HuH-7.5 (cell line): ENCODE measurements at regions not wholly inside any gene's neighbourhood (a gene's known extent, or its start where the extent isn't known, plus 50 kb on each side); places are given as distances from the start of the nearest gene placed in this dataset.
A peak's percentile ranks its signal among the peaks of the same experiment; 100 is the strongest.

Experiments
- DNase-seq: peaks from one replicate; pipeline ENCODE4 v3.0.0; 2011; ENCODE audit warnings: low spot score

DNA sequence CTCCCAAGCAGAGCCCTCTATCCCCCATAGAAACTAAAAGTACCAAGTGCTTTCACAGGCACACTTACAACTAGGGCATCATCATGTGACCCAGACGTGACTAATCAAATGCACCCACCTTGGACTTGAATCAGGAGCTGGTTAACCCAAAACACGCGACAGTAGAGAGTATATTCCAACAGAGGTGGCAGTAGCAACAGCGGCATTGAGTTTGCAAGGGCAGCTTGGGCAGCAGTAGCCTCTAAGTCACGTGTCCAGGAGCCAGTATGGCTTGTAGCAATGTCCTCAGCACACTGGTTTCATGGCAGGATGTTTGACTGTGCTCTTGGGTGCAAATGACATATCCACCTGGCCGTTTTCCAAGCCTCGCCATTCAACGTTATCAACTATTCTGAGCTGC, 73.4 kb upstream of the DNAH5 start:
- DNase-seq = no peak

DNA sequence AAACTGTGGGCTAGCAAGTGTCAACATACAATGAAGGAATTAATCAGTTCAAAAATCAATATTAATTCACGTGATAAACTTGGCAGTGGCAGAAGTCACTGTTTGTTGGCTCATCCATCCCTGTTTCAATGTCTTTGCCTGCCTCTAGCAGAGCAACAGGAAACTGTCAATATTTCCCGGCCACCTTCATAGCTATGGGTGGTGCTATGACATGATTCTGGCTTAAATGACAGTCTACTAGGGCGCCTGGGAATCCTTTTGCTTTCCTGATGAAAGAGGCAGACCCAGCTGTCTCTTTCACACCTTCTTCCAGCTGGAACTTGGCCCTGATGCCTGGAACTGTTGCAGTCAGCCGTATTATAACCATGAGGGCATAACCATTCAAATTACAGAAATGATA, 72.1 kb upstream of the DNAH5 start:
- no peak for DNase-seq

DNA sequence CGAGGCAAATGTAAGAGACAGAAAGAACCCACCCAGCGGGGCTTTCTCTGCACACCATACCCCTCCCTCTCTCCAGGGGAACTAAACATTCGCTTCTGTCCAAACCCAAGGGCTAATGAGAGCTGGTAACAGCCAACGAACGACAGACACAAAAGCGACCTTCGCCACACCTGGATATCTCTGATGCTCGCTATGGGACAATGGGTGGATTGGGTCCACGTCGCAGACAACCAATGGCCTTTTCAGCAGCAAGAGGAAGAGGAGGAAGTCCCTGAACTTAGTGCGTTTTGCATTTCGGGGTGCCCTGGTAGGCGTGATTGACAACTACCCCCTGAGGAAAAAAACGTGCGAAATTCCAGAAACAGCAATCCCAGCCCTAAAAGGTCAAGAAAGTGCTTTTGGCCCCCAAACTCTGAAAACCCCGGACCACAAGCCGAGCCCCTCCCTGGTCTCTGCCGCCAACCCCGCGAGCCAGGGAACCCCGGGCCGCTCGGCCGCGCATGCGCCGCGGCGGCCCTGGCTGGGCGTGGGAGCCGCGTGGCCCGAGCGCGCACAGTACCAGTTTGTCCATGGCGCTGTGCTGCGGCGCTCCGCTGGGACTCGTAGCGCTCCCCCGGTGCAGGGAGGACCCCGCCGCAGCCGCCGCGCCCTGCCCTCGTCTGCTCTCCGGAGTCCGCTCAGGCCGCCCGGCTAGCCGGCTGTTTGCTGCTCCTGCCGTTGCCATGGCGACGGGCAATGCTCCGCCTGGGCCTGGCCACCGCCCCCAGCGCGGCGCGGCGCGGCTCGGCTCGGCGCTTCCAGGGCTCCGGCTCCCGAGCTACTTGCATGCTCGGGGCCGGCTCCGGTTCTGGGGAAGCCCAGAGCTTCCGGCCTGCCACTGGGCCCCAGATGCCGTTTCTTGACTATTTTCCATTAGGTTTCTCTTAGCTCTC, 66.9 kb upstream of the DNAH5 start:
- DNase-seq = peak; percentile 52

DNA sequence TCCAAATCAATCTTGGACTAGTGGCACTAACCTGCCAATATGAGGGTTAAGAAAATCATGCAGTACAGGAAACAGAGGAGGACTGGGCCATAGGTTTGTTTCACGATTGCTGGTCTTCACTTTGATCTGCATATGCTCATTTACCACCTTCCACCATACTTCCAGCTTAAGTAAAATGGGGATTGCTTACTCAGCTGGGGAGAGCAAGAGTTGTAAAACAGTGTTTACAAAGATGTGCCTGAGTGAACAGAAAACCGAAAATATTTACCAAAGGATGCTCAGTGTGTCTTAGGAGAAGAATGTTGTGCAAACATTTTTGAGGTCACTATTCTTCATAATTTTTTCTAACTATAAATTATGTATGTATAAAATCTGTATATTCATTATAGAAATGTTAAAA, 65.1 kb upstream of the DNAH5 start:
- no peak for DNase-seq

DNA sequence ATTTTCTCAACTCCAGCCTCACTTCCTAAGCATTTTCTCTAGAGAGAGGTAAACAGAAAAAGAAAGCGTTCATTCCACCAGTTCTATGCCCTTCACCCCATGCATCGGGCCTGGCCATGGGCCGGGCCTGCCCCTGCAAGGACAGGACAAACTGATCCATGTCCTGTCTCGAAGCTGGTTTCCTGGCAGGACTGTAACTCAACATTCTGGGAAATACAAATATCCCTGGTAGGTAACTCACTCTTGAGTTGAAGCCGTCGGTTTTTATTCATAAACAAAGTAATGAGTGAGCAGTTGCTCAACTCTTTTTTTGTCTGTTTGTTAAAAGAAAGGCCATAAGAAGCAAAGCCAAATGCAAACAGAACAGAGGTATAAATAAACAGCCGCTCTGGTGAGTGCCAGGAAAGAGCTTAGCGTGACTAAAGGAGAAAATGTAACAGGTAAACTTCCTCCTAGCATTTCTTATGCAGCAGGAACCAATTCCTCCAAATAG, 64.4 kb upstream of the DNAH5 start:
- DNase-seq = no peak

DNA sequence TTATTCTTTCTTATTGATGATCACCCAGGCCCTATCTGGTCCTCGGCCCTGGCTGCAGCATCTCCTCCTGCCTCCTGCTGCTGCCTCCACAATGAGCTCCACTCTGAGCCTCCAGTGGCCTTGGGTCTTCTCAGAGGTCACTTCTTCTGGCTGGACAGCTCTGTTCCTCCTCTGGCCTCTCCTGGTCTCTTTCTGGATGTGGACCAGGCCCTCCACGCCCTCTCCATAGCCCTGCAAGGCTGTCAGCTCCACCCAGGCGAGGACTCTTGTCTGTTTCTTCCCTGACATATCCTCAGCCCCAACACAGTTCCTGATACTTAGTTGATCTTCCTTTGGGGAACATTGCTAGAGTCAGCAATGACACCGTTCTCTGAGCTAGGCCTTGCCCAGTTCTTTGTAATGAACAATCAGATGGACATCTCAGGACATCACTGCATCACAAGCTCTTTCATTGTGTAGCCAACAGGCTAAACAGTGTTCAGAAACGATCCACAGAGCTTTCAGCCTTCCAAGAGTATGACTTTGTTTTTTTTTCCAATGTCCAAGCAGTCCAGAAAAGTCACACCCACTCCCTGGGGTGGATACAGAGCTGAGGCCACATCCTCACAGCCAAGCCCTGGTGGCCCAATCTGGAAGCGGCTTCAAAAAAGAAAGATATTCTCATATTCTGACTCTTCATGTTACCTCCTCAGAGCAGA, 62.5 kb upstream of the DNAH5 start:
- no peak for DNase-seq

DNA sequence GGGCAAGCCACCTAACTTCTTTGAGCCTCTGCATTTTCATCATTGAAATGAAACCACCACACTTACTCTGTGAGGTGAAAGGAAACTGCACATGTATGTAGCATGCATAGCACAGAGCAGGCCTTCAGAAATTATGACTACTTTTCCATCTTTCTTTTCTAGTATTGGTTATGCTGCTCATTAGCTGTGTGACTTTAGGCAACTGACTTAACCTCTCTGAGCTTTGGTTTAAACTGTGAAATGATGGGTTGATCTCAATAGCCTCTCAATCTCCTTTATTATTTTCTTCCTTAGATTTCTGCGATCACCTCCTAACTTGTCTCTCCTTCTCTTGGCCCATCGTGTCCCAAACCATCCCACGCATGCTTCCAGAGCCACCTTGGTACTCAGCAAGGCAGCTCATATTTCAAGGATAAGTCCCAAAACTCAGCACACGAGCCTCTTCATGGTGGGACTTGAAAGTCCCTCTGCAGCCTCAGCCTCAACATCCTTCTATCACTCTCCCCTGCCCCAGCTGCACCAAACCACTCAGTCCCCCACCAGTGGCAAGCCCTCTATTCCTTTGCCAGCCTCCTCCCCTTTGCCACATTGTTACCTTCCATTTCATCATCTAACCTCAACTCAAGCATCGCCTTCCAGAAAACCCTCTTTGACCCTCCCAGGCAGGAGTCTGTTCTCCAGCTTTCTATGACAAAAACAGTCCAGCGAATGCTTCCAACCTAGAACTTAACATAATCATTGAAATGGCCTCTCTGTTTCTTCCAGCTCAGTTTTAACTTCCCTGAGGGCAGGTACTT, 60.3 kb upstream of the DNAH5 start:
- no peak for DNase-seq

GRCh38 chr5:14003936-14004335, 59.4 kb upstream of the DNAH5 start:
- no peak for DNase-seq

DNA sequence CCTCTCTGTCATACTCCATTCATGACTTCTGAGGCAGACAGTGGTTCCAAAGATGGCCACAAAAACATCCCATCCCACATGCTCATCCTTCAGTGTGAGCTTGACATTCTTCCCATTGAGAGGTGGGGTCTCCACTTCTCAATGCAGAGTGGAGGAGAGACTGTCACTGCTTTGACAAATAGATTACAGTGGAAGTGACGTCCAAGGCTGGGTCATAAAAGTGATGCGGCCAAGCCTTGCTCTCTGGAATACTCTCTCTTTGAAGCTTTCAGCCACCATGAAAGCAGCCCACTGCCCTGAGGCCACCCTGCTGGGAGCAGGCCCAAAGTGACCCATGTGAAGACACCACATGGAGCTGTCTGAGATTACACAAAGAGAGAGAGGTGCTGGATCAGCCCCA, 59.0 kb upstream of the DNAH5 start:
- no peak for DNase-seq

- no peak for DNase-seq
These were observed 53.8 kb upstream of the DNAH5 start for GRCh38 chr5:13998254-13998653.

- DNase-seq = no peak
These were observed 53.0 kb upstream of the DNAH5 start for GRCh38 chr5:13997514-13997913.

DNA sequence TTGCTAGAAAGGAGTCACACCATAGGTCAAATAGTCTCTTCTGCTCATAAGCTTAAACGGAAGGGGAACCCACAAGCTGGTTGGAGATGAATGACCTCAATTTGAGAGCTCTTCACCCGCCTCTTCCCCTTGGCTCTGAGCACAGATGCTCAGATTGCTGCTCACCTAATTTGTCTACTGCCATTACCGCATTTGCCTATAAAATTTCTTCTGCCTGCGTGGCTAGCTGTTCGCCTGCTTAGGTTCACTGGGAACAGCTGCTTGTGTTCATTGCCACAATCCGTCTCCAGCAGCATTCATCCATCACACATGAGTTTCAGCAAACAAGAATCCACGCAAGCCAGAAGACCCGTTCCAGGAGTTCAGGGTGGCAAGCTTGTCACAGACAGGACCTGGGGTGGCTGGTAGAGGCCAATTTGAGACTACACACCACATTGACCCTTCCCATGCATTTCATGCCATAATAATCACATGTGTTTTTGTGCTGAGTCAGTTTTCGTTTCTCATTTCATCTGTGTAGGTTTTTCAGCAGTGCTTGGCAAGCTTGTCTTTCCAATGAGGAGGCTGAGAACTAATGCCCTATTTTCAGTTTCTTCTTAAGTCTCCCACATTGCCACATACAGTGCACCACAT, 50.2 kb upstream of the DNAH5 start:
- DNase-seq = no peak
